WERI-Rb-1 (cell line): ENCODE measurements at regions not wholly inside any gene's neighbourhood (a gene's known extent, or its start where the extent isn't known, plus 50 kb on each side); places are given as distances from the start of the nearest gene placed in this dataset.

Source experiments
- DNase-seq: peaks from one replicate; pipeline ENCODE4 v3.0.0-alpha.2; 2020
- H3K27ac ChIP-seq: fragments of 250-450 bp; sonication (Bioruptor Pico); 2 replicates; pipeline ENCODE4 v1.5.1; 2020; ENCODE audit warnings: mild to moderate bottlenecking, moderate library complexity
- H3K27me3 ChIP-seq: fragments of 250-450 bp; sonication (Bioruptor Pico); 2 replicates; pipeline ENCODE4 v1.5.1; 2021; ENCODE audit warnings: mild to moderate bottlenecking, low read depth, moderate library complexity; ENCODE audit not compliant: insufficient read depth, severe bottlenecking
- H3K36me3 ChIP-seq: fragments of 250-450 bp; sonication (Bioruptor Pico); 2 replicates; pipeline ENCODE4 v1.5.1; 2020; ENCODE audit warnings: mild to moderate bottlenecking, moderate library complexity
- H3K4me3 ChIP-seq: 2 replicates; pipeline ENCODE4 v1.5.1; 2011; ENCODE audit warnings: low read depth, mild to moderate bottlenecking, control low read depth, low read length
- H3K9me3 ChIP-seq: fragments of 250-450 bp; sonication (Bioruptor Pico); 2 replicates; pipeline ENCODE4 v1.5.1; 2021; ENCODE audit warnings: mild to moderate bottlenecking, moderate library complexity; ENCODE audit not compliant: severe bottlenecking
- TF ChIP-seq, protein P1 (sequence below): IDR thresholded peaks from 2 replicates; pipeline ENCODE4 v1.5.1; 2011; ENCODE audit warnings: low read depth, mild to moderate bottlenecking, control low read depth, inconsistent platforms, low read length

DNA sequence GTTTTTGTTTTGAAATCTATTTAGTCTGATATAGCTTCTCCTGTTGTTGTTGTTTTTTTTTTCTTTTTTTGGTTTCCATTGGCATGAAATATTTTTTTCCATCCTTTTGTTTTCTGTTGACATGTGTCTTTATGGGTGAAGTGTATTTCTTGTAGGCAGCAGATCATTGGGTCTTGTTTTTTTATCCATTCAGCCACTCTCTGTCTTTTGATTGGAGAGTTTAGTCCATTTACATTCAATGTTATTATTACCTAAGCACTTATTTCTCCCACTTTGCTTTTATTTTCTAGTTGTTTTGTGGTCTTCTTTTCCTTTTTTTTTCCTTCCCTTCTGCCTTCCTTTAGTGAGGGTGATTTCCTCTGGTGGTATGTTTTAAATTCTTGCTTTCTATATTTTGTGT lies 193.6 kb upstream of the TMEM260 start:
- no peaks in the 10 kb centered on the region for H3K9me3 ChIP-seq
- no peak for DNase-seq
- H3K27ac ChIP-seq = no peak overlapping the region
- H3K36me3 ChIP-seq = no peaks in the 10 kb centered on the region
- no peak overlapping the region for H3K4me3 ChIP-seq
- H3K27me3 ChIP-seq = no peaks in the 10 kb centered on the region
- TF ChIP-seq, protein P1, sequence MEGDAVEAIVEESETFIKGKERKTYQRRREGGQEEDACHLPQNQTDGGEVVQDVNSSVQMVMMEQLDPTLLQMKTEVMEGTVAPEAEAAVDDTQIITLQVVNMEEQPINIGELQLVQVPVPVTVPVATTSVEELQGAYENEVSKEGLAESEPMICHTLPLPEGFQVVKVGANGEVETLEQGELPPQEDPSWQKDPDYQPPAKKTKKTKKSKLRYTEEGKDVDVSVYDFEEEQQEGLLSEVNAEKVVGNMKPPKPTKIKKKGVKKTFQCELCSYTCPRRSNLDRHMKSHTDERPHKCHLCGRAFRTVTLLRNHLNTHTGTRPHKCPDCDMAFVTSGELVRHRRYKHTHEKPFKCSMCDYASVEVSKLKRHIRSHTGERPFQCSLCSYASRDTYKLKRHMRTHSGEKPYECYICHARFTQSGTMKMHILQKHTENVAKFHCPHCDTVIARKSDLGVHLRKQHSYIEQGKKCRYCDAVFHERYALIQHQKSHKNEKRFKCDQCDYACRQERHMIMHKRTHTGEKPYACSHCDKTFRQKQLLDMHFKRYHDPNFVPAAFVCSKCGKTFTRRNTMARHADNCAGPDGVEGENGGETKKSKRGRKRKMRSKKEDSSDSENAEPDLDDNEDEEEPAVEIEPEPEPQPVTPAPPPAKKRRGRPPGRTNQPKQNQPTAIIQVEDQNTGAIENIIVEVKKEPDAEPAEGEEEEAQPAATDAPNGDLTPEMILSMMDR = no peak

DNA sequence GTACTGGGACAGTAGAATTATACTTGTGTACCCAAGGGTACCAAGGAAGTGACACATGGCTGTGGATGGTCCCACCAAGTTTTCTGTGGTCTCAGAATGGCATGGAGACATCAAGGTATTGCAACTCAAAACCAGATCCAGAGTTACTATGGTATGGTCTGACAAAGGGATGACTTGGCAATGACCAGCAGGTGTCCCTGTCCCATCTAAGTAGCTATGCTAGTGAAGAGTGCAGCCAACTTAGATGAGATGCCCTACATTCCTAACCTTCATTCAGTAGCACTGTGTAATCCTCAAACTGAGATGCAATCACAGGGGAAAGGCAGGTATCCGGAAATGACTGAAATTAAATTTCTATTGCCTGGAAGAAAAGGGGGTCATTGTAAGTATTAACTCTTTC lies 188.7 kb upstream of the TMEM260 start:
- H3K4me3 ChIP-seq = no peak overlapping the region
- H3K27ac ChIP-seq = no peak overlapping the region
- H3K36me3 ChIP-seq = no peaks in the 10 kb centered on the region
- H3K27me3 ChIP-seq = no peaks in the 10 kb centered on the region
- TF ChIP-seq, protein P1 = peak; percentile 49
- no peak for DNase-seq
- H3K9me3 ChIP-seq = no peaks in the 10 kb centered on the region

DNA sequence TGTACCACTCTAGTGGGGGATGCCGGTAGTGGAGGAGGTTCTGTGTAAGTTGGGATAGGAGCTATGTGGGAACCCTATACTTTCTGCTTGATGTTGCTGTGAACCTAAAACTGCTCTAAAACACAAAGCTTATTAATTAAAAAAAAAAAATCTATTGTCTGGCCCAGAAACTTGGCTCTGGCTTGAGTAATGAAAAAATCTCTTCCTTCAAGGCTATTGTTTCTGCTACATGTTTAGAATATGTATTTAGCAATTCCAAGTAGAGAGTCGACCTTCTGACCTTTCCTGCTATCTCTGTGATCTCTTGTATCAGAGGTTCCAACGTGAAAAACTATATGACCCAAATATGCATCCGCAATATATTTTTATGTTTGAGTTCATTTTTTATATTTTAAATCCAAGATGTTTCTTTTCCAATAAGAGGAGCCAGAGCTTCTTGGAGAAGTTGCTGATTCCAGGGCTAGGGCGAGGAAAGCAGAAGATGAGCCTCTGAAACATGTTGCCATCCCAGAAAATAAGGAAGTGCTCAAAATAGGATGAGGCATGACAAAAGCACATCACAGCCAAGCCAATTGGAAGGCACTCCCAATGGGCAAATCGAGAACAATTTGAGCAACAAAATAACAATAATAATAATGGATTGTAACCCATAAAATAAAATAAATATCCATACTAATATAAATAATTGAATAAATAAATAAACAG lies 184.6 kb upstream of the TMEM260 start:
- no peaks in the 10 kb centered on the region for H3K9me3 ChIP-seq
- no peak for DNase-seq
- TF ChIP-seq, protein P1 = no peak
- H3K27ac ChIP-seq = no peak overlapping the region
- H3K36me3 ChIP-seq = no peaks in the 10 kb centered on the region
- no peaks in the 10 kb centered on the region for H3K27me3 ChIP-seq
- H3K4me3 ChIP-seq = no peak overlapping the region

DNA sequence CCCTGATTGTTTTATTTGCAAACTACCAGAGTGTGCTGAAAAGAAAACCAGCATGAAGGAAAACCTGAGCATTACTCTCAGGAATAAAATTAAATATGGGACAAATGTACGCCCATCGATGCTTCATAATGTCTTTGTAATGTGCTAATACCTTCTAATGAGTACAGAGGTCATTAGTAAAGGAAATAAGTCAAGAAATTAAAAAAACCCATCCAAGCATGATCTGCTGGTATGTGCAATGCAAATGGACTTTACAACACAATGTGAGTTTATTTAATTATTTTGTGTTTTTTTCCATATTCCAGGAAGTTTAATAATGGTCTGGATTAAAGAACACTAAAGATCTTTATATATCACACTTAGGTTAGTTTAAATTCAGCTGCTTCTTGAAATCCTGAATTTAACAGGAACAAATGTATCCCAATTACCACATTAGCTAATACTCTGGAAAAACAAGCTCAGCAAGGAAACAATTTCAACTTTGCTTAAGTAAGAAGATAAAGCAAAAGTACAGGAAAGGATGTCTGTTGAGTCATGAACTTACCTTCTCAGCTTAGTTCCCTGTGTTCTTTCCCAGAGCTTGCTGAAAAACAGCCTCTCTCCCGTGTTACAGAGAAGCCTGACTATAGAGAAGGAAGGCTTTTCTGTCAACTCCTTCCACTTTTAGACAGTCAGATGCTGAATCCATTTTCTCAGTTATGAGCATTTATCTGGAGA lies 179.3 kb upstream of the TMEM260 start:
- TF ChIP-seq, protein P1 = no peak

DNA sequence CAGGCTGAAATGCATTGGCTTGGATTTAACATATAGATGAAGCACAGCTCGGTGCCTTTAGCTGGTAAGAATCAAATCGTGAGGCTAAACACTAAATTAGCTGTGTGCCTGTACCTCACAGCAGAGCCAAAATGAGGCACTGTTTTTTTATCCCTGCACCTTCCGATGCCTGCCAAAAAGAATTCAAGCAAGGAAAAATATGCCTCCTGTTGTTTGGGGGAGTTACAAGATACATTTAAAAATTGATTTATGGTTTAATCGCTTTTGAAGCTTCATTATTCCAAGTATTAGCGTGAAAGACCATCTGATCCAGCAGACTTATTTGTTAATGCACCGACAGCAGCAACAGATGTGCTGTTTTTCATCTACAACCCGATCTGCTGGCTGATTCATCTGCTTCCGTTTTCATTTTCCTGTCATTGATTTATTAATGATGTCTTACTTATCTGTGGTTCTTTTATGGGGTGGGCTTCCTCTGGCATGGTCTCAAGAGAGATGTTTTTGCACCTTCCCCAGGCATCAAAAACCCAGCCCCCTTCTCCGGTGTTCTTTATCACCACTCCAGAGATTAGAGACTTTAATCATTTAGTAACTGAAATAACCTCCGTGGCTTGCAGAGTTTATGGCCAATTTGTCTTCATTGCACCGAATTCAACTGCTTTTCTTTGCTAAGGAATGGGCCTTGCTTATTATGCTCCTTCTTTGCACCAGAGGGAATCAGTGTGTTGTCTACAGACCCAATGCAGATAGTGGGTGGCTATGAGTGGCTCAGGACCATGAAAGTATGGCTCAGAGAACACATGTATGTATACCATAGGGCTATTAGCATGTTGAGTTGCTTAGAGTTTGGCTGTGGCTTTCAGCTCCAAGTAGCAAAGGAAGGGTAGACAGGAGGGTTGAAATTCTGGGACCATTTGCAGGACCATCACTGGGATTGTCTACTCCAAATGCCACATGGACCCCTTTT lies 166.8 kb upstream of the TMEM260 start:
- Histone ChIP-seq H3K9me3 (no peaks in the 10 kb centered on the region), H3K27me3 (no peaks in the 10 kb centered on the region), H3K27ac (no peak overlapping the region), H3K36me3 (no peaks in the 10 kb centered on the region), H3K4me3 (peak overlapping the region; percentile 10)
- TF ChIP-seq, protein P1 = no peak
- no peak for DNase-seq

More for the DNA sequence above, 179.3 kb upstream of the TMEM260 start:
- H3K9me3 ChIP-seq = no peaks in the 10 kb centered on the region
- H3K4me3 ChIP-seq = no peak overlapping the region
- no peak overlapping the region for H3K27ac ChIP-seq
- no peak for DNase-seq
- no peaks in the 10 kb centered on the region for H3K36me3 ChIP-seq
- H3K27me3 ChIP-seq = no peaks in the 10 kb centered on the region
